Pancreas (tissue), 10 donors: ENCODE measurements at regions not wholly inside any gene's neighbourhood (a gene's known extent, or its start where the extent isn't known, plus 50 kb on each side); places are given as distances from the start of the nearest gene placed in this dataset.
A peak's percentile ranks its signal among the peaks of the same experiment; 100 is the strongest.
"Not testable (repeated sequence)": the region's sequence is repeated elsewhere in the genome, so short reads cannot be mapped to it uniquely, and the experiment has no call there.

Experiments
- ATAC-seq, 4 donors: fragments of 200-7000 bp; cut with Tn5 transposase; one replicate each; pipeline versions ENCODE4 v1.8.0 to v1.9.1; 2020; ENCODE audit warnings: mild to moderate bottlenecking in 4 of 4, moderate library complexity in 4 of 4
- DNase-seq, 6 donors: peaks; one replicate each; pipeline ENCODE4 v3.0.0-alpha.2; 2020
- FAIRE-seq: peaks from 2 replicates; lab custom pipeline; 2012; peaks lifted over from hg19 to GRCh38; lab: Jason Lieb, UNC
- H3K27ac ChIP-seq, 4 donors: fragments of 200-600 bp; sonication (generic); 1 replicate in 3 of 4; 2 replicates in 1 of 4; pipeline versions ENCODE4 v1.5.0 to v1.8.0; 2020
- H3K27me3 ChIP-seq, 4 donors: fragments of 200-600 bp; one replicate each; pipeline ENCODE4 v1.8.0; 2021
- H3K36me3 ChIP-seq, 3 donors: fragments of 200-600 bp; sonication (generic) in 1 of 3; one replicate each; pipeline versions ENCODE4 v1.5.0 to v1.8.0; 2020 to 2021
- H3K4me1 ChIP-seq, 3 donors: fragments of 200-600 bp; one replicate each; pipeline ENCODE4 v1.8.0; 2021
- H3K4me3 ChIP-seq, 4 donors: fragments of 200-600 bp; sonication (generic) in 2 of 4; one replicate each; pipeline versions ENCODE4 v1.5.0 to v1.8.0; 2020 to 2021
- H3K9me3 ChIP-seq, 4 donors: fragments of 200-600 bp; one replicate each; pipeline ENCODE4 v1.8.0; 2021
- WGBS, 2 donors: extraction: QIAGEN DNeasy Blood & Tissue Kit; methylation state at CpG; one replicate each; pipeline ENCODE4 v1.1.7; 2013; 5-methylcytosine and 5-hydroxymethylcytosine counted together
- intact Hi-C, 3 donors: fragments of 100-400 bp; cut with DNase I; formaldehyde crosslinking; loops; one replicate each; pipeline versions ENCODE4 v1.11.1 to v1.14.2; 2022
- donor health status: healthy with polysubstance abuse.
- donor health status: DM: no; HTN: no; CAD: no; lungs with moderate emphysema.
- donor health status: DM: no; HTN: no; CAD: no.
- donor health status: control.
- donor health status: control.
- donor health status: Bipolar disorder and iron deficiency.
- donor health status: DM: yes; HTN: yes; CAD: no.
- donor health status: DM: no; HTN: no; CAD: no.
- donor health status: DM: no; HTN: no; CAD: no.
- donor health status: DM: yes; HTN: yes; CAD: no.

GRCh38 chr16:29297809-29298177 is 108.7 kb downstream of the NPIPB11 start:
- H3K9me3 ChIP-seq, DNase-seq, H3K4me3 ChIP-seq, intact Hi-C loops, H3K27ac ChIP-seq, FAIRE-seq, H3K27me3 ChIP-seq, ATAC-seq, H3K36me3 ChIP-seq, H3K4me1 ChIP-seq: not testable (repeated sequence)
- 70 to 74% methylated on average over 1 to 2 of the region's 2 CpGs for WGBS, 2 donors

- intact Hi-C loops, H3K27me3 ChIP-seq, H3K4me3 ChIP-seq, H3K4me1 ChIP-seq, H3K36me3 ChIP-seq, H3K9me3 ChIP-seq, FAIRE-seq: not testable (repeated sequence)
- ATAC-seq (peak; percentile 61 to 80 (median 70)), DNase-seq (peak in 4 of 6 donors; percentile 73 to 84 (median 76))
- H3K27ac ChIP-seq = peak overlapping the region in 1 of 4 donors; percentile 7
- WGBS, 2 donors = 50 to 63% methylated on average over 16 to 17 of the region's 17 CpGs
These were observed 109.2 kb downstream of the NPIPB11 start for GRCh38 chr16:29297144-29297808.

DNA sequence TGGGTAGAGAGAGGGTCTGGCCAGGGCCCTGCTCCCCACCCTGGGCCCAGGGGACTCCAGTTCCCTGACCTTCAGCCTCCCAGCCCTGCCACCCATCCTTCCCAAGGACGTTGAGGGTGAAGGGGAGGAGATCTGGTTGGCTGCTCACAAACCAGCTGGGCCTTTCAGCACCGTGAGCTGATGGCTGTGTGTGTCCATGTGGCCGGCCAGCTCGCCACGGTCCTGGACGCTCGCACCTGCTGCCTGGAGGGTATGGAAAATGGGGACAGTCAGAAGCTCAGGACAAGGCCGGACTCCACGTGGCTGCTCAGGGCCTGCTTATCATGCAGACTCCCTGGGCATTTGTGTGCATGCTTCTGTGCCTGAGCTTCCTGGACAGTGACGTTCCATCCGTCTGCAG is 110.3 kb downstream of the NPIPB11 start:
- H3K36me3 ChIP-seq, ATAC-seq, DNase-seq, H3K4me1 ChIP-seq, H3K27ac ChIP-seq, H3K9me3 ChIP-seq, H3K4me3 ChIP-seq, intact Hi-C loops, H3K27me3 ChIP-seq, FAIRE-seq: not testable (repeated sequence)
- 87 to 90% methylated on average over 11 of the region's 11 CpGs for WGBS, 2 donors

DNA sequence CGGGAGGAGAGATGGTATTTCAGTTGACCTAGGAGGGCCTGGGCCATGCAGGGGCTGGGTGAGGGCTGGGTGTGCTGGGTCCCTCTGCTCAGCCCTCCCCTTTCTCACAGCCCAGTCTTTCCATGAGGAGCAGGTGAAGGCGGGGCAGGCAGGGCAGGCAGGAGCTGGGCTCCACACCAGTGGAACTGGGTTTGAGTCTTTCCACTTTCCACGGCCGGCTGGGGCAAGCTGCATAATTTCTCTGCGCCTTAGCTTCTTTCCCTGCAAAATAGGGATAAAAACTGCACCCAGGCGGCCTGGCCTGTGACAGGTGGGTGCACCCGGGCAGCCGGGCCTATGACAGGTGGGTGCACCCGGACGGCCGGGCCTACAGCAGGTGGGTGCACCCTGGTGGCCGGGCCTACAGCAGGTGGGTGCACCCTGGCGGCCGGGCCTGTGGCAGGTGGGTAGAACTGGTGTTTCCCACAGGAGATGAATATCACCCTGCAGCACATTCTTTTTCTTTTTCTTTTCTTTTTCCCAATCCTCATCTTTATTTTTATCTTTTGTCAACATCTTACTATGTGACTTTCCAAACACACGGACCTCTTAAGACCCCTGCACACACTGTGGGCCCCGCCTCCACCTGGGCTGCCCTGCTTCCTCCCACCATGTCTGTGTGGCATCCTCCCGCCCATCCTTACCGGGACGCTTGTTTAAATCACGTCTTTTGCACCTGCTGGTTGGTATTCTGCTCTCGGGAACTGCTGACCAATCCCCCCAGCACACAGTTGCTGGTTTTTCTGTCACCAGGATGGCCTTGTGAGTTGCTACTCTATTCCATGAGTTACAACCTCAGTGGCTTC is 111.3 kb downstream of the NPIPB11 start:
- H3K4me3 ChIP-seq = not testable (repeated sequence)

GRCh38 chr16:29294400-29294933 is 112.0 kb downstream of the NPIPB11 start:
- H3K27ac ChIP-seq, H3K4me3 ChIP-seq, H3K4me1 ChIP-seq, FAIRE-seq, intact Hi-C loops, H3K27me3 ChIP-seq, H3K9me3 ChIP-seq, H3K36me3 ChIP-seq, ATAC-seq: not testable (repeated sequence)
- WGBS, 2 donors = 88 to 94% methylated on average over 12 of the region's 12 CpGs
- DNase-seq = peak in 1 of 6 donors; percentile 9

More for the DNA sequence above, 111.3 kb downstream of the NPIPB11 start:
- H3K27ac ChIP-seq, H3K36me3 ChIP-seq, DNase-seq, H3K4me1 ChIP-seq, FAIRE-seq, H3K27me3 ChIP-seq, intact Hi-C loops, ATAC-seq, H3K9me3 ChIP-seq: not testable (repeated sequence)
- 84 to 88% methylated on average over 19 to 21 of the region's 21 CpGs for WGBS, 2 donors

DNA sequence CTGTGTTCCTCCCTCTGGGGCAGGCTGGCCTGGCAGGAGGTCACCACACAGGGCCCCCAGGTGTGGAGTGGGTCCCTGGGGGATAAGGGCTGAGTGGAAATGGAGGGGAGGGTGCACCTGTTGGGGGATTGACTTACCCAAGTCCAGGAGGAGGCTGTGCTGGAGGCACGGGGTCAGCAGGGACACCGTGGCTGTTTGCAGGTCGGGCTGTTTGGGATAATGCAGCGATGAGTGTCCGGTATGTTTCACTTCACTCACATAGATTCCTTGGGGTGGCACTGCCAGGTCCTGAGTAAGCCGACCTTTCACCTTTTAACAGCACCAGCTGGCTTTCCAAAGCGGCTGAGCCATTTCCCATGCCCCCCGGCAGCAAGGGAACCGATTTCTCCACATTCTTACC is 113.0 kb downstream of the NPIPB11 start:
- H3K4me3 ChIP-seq, ATAC-seq, H3K27me3 ChIP-seq, H3K9me3 ChIP-seq, DNase-seq, FAIRE-seq, intact Hi-C loops, H3K36me3 ChIP-seq, H3K4me1 ChIP-seq: not testable (repeated sequence)
- H3K27ac ChIP-seq = peak overlapping the region in 3 of 4 donors; percentile 28 to 62 (median 50)
- WGBS, 2 donors = 76 to 90% methylated on average over 6 of the region's 9 CpGs

GRCh38 chr16:29292952-29293471 is 113.5 kb downstream of the NPIPB11 start:
- H3K27ac ChIP-seq = peak overlapping the region in 3 of 4 donors; percentile 28 to 62 (median 50)
- FAIRE-seq, H3K4me3 ChIP-seq, H3K9me3 ChIP-seq, H3K36me3 ChIP-seq, intact Hi-C loops, H3K4me1 ChIP-seq, H3K27me3 ChIP-seq: not testable (repeated sequence)
- WGBS, 2 donors = 45 to 61% methylated on average over 22 of the region's 24 CpGs
- ATAC-seq (peak; percentile 2 to 23 (median 12)), DNase-seq (peak in 5 of 6 donors; percentile 41 to 69 (median 62))

DNA sequence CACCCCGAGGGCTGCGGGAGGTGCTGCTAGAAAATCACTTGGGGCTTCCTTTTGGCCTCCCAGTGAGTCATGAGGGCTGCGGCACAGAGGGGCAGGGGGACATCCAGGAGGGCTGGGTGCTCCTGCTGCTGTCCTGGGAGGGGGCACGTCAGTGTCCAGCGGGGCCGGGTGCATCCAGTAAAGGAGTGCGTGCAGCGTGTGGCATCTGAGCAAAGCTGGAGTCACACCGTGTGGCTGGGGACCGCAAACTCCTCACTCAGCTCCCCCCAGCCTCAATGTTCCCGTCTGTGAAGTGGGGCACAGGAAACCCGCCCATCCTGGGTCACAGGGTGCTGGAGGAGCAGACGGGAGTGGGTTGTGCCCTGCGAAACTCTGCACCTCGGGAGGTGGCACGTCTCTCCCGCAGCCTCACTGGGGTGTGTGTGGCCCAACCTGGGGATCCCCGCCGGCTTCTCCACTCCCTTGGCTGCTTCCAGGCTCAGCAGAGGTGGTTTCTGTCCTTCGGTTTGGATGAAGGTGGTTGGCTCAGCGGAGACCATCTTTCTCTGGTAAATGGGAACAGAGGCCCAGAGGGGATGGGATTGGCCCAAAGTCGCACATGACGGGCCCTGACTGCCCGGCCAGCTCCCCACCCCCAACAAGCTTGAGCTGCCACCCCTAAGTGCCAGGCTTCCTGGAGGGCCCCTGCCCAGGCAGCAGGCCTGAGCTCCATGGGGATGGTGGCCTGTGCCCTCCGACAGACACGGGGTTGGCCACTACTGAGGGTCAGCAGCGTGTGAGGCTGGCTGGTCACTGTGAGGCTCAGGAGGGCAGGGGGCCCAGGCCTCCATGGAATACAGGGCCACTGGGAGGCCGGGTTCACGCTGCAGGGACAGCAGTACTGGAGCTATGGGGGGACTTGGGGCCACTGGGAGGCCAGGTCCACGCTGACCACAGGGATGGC is 114.9 kb downstream of the NPIPB11 start:
- WGBS, 2 donors = 83 to 90% methylated on average over 27 of the region's 30 CpGs
- H3K9me3 ChIP-seq, FAIRE-seq, H3K4me1 ChIP-seq, H3K27me3 ChIP-seq, H3K4me3 ChIP-seq, intact Hi-C loops, H3K36me3 ChIP-seq: not testable (repeated sequence)
- H3K27ac ChIP-seq = peak overlapping the region in 1 of 4 donors; percentile 15
- DNase-seq (peak in 3 of 6 donors; percentile 51 to 72 (median 56)), ATAC-seq (peak in 2 of 4 donors; percentile 1 to 4)
